ENCODE measurements at regions not wholly inside any gene's neighbourhood (a gene's known extent, or its start where the extent isn't known, plus 50 kb on each side); places are given as distances from the start of the nearest gene placed in this dataset.
"Not testable (repeated sequence)": the region's sequence is repeated elsewhere in the genome, so short reads cannot be mapped to it uniquely, and the experiment has no call there.

GRCh38 chr14:97796511-97796910 lies 999.3 kb downstream of the VRK1 start:
- H3K4me3 ChIP-seq (ENCODE audit: low read length), result no peak overlapping the region
- DNase-seq, result no peak
- WGBS (ENCODE audit: insufficient coverage, low lambda C conversion rate), result no CpG with 5 or more reads among the region's 5 CpGs
- no peaks in the 10 kb centered on the region for H3K27me3 ChIP-seq (ENCODE audit: control insufficient read depth, insufficient read depth, low read length)
- no peaks in the 10 kb centered on the region for H3K9me3 ChIP-seq (ENCODE audit: control insufficient read depth, low read depth, low read length)
- H3K4me1 ChIP-seq (ENCODE audit: control insufficient read depth, insufficient read depth, low read length), result no peaks in the 10 kb centered on the region
- no peak overlapping the region for H3K27ac ChIP-seq (ENCODE audit: low read length)
- H3K36me3 ChIP-seq (ENCODE audit: control insufficient read depth, insufficient read depth, low read length), result no peaks in the 10 kb centered on the region

GRCh38 chr14:97798176-97798575 lies 1001.0 kb downstream of the VRK1 start:
- H3K4me1 ChIP-seq (ENCODE audit: control insufficient read depth, insufficient read depth, low read length), result no peaks in the 10 kb centered on the region
- no peaks in the 10 kb centered on the region for H3K9me3 ChIP-seq (ENCODE audit: control insufficient read depth, low read depth, low read length)
- no peaks in the 10 kb centered on the region for H3K27me3 ChIP-seq (ENCODE audit: control insufficient read depth, insufficient read depth, low read length)
- no peak overlapping the region for H3K4me3 ChIP-seq (ENCODE audit: low read length)
- no peak for DNase-seq
- no peak overlapping the region for H3K27ac ChIP-seq (ENCODE audit: low read length)
- 38% methylated on average over 2 of the region's 9 CpGs for WGBS (ENCODE audit: insufficient coverage, low lambda C conversion rate)
- no peaks in the 10 kb centered on the region for H3K36me3 ChIP-seq (ENCODE audit: control insufficient read depth, insufficient read depth, low read length)

- H3K27me3 ChIP-seq (ENCODE audit: control insufficient read depth, insufficient read depth, low read length), result no peaks in the 10 kb centered on the region
- no peak overlapping the region for H3K4me3 ChIP-seq (ENCODE audit: low read length)
- no peak for DNase-seq
- 80% methylated on average over 1 of the region's 8 CpGs for WGBS (ENCODE audit: insufficient coverage, low lambda C conversion rate)
- no peaks in the 10 kb centered on the region for H3K9me3 ChIP-seq (ENCODE audit: control insufficient read depth, low read depth, low read length)
- no peaks in the 10 kb centered on the region for H3K36me3 ChIP-seq (ENCODE audit: control insufficient read depth, insufficient read depth, low read length)
- H3K27ac ChIP-seq (ENCODE audit: low read length), result no peak overlapping the region
- H3K4me1 ChIP-seq (ENCODE audit: control insufficient read depth, insufficient read depth, low read length), result no peaks in the 10 kb centered on the region
These were observed 1005.5 kb downstream of the VRK1 start for GRCh38 chr14:97802430-97803373.

GRCh38 chr14:97804056-97804455 lies 1006.9 kb downstream of the VRK1 start:
- WGBS (ENCODE audit: insufficient coverage, low lambda C conversion rate), result no CpG with 5 or more reads among the region's 2 CpGs
- Histone ChIP-seq H3K27ac (ENCODE audit: low read length) (no peak overlapping the region), H3K36me3 (ENCODE audit: control insufficient read depth, insufficient read depth, low read length) (no peaks in the 10 kb centered on the region), H3K27me3 (ENCODE audit: control insufficient read depth, insufficient read depth, low read length) (no peaks in the 10 kb centered on the region), H3K9me3 (ENCODE audit: control insufficient read depth, low read depth, low read length) (no peaks in the 10 kb centered on the region), H3K4me3 (ENCODE audit: low read length) (no peak overlapping the region), H3K4me1 (ENCODE audit: control insufficient read depth, insufficient read depth, low read length) (no peaks in the 10 kb centered on the region)
- DNase-seq, result no peak

GRCh38 chr14:97806891-97807290 lies 1009.7 kb downstream of the VRK1 start:
- no peak for DNase-seq
- Histone ChIP-seq H3K4me3 (ENCODE audit: low read length) (no peak overlapping the region), H3K4me1 (ENCODE audit: control insufficient read depth, insufficient read depth, low read length) (no peaks in the 10 kb centered on the region), H3K36me3 (ENCODE audit: control insufficient read depth, insufficient read depth, low read length) (no peaks in the 10 kb centered on the region), H3K9me3 (ENCODE audit: control insufficient read depth, low read depth, low read length) (no peaks in the 10 kb centered on the region), H3K27ac (ENCODE audit: low read length) (no peak overlapping the region), H3K27me3 (ENCODE audit: control insufficient read depth, insufficient read depth, low read length) (no peaks in the 10 kb centered on the region)
- no CpG with 5 or more reads among the region's 9 CpGs for WGBS (ENCODE audit: insufficient coverage, low lambda C conversion rate)

GRCh38 chr14:97808541-97808940 lies 1011.4 kb downstream of the VRK1 start:
- H3K4me3 ChIP-seq (ENCODE audit: low read length); H3K4me1 ChIP-seq (ENCODE audit: control insufficient read depth, insufficient read depth, low read length); H3K36me3 ChIP-seq (ENCODE audit: control insufficient read depth, insufficient read depth, low read length); H3K27ac ChIP-seq (ENCODE audit: low read length); H3K9me3 ChIP-seq (ENCODE audit: control insufficient read depth, low read depth, low read length); H3K27me3 ChIP-seq (ENCODE audit: control insufficient read depth, insufficient read depth, low read length); DNase-seq: not testable (repeated sequence)
- no CpG with 5 or more reads among the region's 4 CpGs for WGBS (ENCODE audit: insufficient coverage, low lambda C conversion rate)

- H3K9me3 ChIP-seq (ENCODE audit: control insufficient read depth, low read depth, low read length), result no peaks in the 10 kb centered on the region
- no CpG with 5 or more reads among the region's 5 CpGs for WGBS (ENCODE audit: insufficient coverage, low lambda C conversion rate)
- DNase-seq, result no peak
- no peak overlapping the region for H3K4me3 ChIP-seq (ENCODE audit: low read length)
- H3K4me1 ChIP-seq (ENCODE audit: control insufficient read depth, insufficient read depth, low read length), result no peaks in the 10 kb centered on the region
- no peaks in the 10 kb centered on the region for H3K36me3 ChIP-seq (ENCODE audit: control insufficient read depth, insufficient read depth, low read length)
- H3K27ac ChIP-seq (ENCODE audit: low read length), result no peak overlapping the region
- H3K27me3 ChIP-seq (ENCODE audit: control insufficient read depth, insufficient read depth, low read length), result no peaks in the 10 kb centered on the region
These were observed 1016.4 kb downstream of the VRK1 start for GRCh38 chr14:97813556-97813955.

- WGBS (ENCODE audit: insufficient coverage, low lambda C conversion rate), result no CpG with 5 or more reads among the region's 2 CpGs
- no peak overlapping the region for H3K4me3 ChIP-seq (ENCODE audit: low read length)
These were observed 1023.6 kb downstream of the VRK1 start for GRCh38 chr14:97820781-97821180.

GRCh38 chr14:97824218-97824617 lies 1027.0 kb downstream of the VRK1 start:
- no peak for DNase-seq

More at GRCh38 chr14:97820781-97821180, 1023.6 kb downstream of the VRK1 start:
- no peaks in the 10 kb centered on the region for H3K36me3 ChIP-seq (ENCODE audit: control insufficient read depth, insufficient read depth, low read length)
- DNase-seq, result no peak
- H3K27me3 ChIP-seq (ENCODE audit: control insufficient read depth, insufficient read depth, low read length), result no peaks in the 10 kb centered on the region
- no peak overlapping the region for H3K27ac ChIP-seq (ENCODE audit: low read length)
- no peaks in the 10 kb centered on the region for H3K9me3 ChIP-seq (ENCODE audit: control insufficient read depth, low read depth, low read length)
- no peaks in the 10 kb centered on the region for H3K4me1 ChIP-seq (ENCODE audit: control insufficient read depth, insufficient read depth, low read length)

GRCh38 chr14:97827746-97828145 lies 1030.6 kb downstream of the VRK1 start:
- WGBS (ENCODE audit: insufficient coverage, low lambda C conversion rate), result 100% methylated on average over 1 of the region's 3 CpGs
- no peak for DNase-seq
- no peaks in the 10 kb centered on the region for H3K9me3 ChIP-seq (ENCODE audit: control insufficient read depth, low read depth, low read length)
- H3K27me3 ChIP-seq (ENCODE audit: control insufficient read depth, insufficient read depth, low read length), result no peaks in the 10 kb centered on the region
- no peak overlapping the region for H3K4me3 ChIP-seq (ENCODE audit: low read length)
- H3K27ac ChIP-seq (ENCODE audit: low read length), result no peak overlapping the region
- H3K36me3 ChIP-seq (ENCODE audit: control insufficient read depth, insufficient read depth, low read length), result no peaks in the 10 kb centered on the region
- H3K4me1 ChIP-seq (ENCODE audit: control insufficient read depth, insufficient read depth, low read length), result no peaks in the 10 kb centered on the region

More at GRCh38 chr14:97824218-97824617, 1027.0 kb downstream of the VRK1 start:
- no CpG with 5 or more reads among the region's 1 CpG for WGBS (ENCODE audit: insufficient coverage, low lambda C conversion rate)
- H3K4me1 ChIP-seq (ENCODE audit: control insufficient read depth, insufficient read depth, low read length), result no peaks in the 10 kb centered on the region
- no peaks in the 10 kb centered on the region for H3K9me3 ChIP-seq (ENCODE audit: control insufficient read depth, low read depth, low read length)
- no peaks in the 10 kb centered on the region for H3K36me3 ChIP-seq (ENCODE audit: control insufficient read depth, insufficient read depth, low read length)
- H3K4me3 ChIP-seq (ENCODE audit: low read length), result no peak overlapping the region
- no peak overlapping the region for H3K27ac ChIP-seq (ENCODE audit: low read length)
- H3K27me3 ChIP-seq (ENCODE audit: control insufficient read depth, insufficient read depth, low read length), result no peaks in the 10 kb centered on the region

GRCh38 chr14:97832776-97833175 lies 1035.6 kb downstream of the VRK1 start:
- Histone ChIP-seq H3K4me1 (ENCODE audit: control insufficient read depth, insufficient read depth, low read length) (no peaks in the 10 kb centered on the region), H3K4me3 (ENCODE audit: low read length) (no peak overlapping the region), H3K27ac (ENCODE audit: low read length) (no peak overlapping the region), H3K9me3 (ENCODE audit: control insufficient read depth, low read depth, low read length) (no peaks in the 10 kb centered on the region), H3K36me3 (ENCODE audit: control insufficient read depth, insufficient read depth, low read length) (no peaks in the 10 kb centered on the region), H3K27me3 (ENCODE audit: control insufficient read depth, insufficient read depth, low read length) (no peaks in the 10 kb centered on the region)
- no peak for DNase-seq
- WGBS (ENCODE audit: insufficient coverage, low lambda C conversion rate), result no CpG with 5 or more reads among the region's 11 CpGs
